ENCODE measurements at regions not wholly inside any gene's neighbourhood (a gene's known extent, or its start where the extent isn't known, plus 50 kb on each side); places are given as distances from the start of the nearest gene placed in this dataset.
"Not testable (repeated sequence)": the region's sequence is repeated elsewhere in the genome, so short reads cannot be mapped to it uniquely, and the experiment has no call there.

DNA sequence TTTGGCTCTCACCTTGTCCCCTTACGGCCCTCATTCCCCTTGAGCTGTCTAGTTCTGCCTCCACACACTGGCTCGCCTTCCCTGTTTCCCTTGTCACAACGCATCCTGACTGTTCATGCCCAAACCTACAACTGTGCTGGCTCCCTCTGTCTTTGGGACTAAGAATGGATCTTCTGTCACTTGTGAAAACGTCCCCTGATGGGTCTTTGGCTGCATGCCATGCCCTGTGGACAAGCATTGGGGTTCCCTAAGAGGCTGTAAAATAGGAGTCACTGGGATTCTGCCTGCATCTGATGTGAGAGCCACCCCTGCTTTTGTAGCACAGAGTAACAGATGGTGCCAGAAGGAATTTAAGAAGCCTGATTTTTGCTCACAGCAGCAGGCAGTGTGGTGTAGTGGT lies 285.3 kb upstream of the CRY1 start:
- peaks cover 0 to 2% (median 0%) of the 10 kb centered on the region in 3 donors for H3K27me3 ChIP-seq (ENCODE audit: control insufficient read depth in 3 of 3, insufficient read depth in 3 of 3, low read length in 2 of 3)
- ATAC-seq (ENCODE audit: insufficient read depth, low FRiP score) (no peak), DNase-seq (no peak)
- no peaks in the 10 kb centered on the region for H3K36me3 ChIP-seq (ENCODE audit: control insufficient read depth in 4 of 4, insufficient read depth in 4 of 4, low read length in 4 of 4)
- H3K27ac ChIP-seq (ENCODE audit: low read depth in 1 of 2, low read length in 1 of 2): no peak overlapping the region
- H3K4me3 ChIP-seq: no peak overlapping the region
- no peaks in the 10 kb centered on the region for H3K9me3 ChIP-seq (ENCODE audit: control insufficient read depth in 4 of 4, insufficient read depth in 3 of 4, low read length in 3 of 4)
- no peak for TF ChIP-seq CTCF (IDR thresholded peaks at IDR 0.05; ENCODE audit: control extremely low read depth, extremely low read depth)
- H3K9ac ChIP-seq (ENCODE audit: insufficient read depth in 1 of 2, low read length in 2 of 2): no peak overlapping the region
- H3K4me1 ChIP-seq (ENCODE audit: control insufficient read depth in 5 of 5, insufficient read depth in 5 of 5, low read length in 5 of 5): no peaks in the 10 kb centered on the region
- 78 to 79% methylated on average over 4 of the region's 4 CpGs for WGBS, 2 donors

- DNase-seq; H3K4me1 ChIP-seq (ENCODE audit: control insufficient read depth in 5 of 5, insufficient read depth in 5 of 5, low read length in 5 of 5); H3K27me3 ChIP-seq (ENCODE audit: control insufficient read depth in 3 of 3, insufficient read depth in 3 of 3, low read length in 2 of 3); ATAC-seq (ENCODE audit: insufficient read depth, low FRiP score); H3K27ac ChIP-seq (ENCODE audit: low read depth in 1 of 2, low read length in 1 of 2); H3K9me3 ChIP-seq (ENCODE audit: control insufficient read depth in 4 of 4, insufficient read depth in 3 of 4, low read length in 3 of 4); H3K36me3 ChIP-seq (ENCODE audit: control insufficient read depth in 4 of 4, insufficient read depth in 4 of 4, low read length in 4 of 4); H3K9ac ChIP-seq (ENCODE audit: insufficient read depth in 1 of 2, low read length in 2 of 2); H3K4me3 ChIP-seq: not testable (repeated sequence)
- WGBS, 2 donors: 84 to 92% methylated on average over 6 of the region's 6 CpGs
These were observed 285.9 kb upstream of the CRY1 start for GRCh38 chr12:107379142-107379851.

- H3K4me1 ChIP-seq (ENCODE audit: control insufficient read depth in 5 of 5, insufficient read depth in 5 of 5, low read length in 5 of 5): no peaks in the 10 kb centered on the region
- peak in 1 of 3 donors; percentile 25 for DNase-seq
- H3K27ac ChIP-seq (ENCODE audit: low read depth in 1 of 2, low read length in 1 of 2): no peak overlapping the region
- no peak for ATAC-seq (ENCODE audit: insufficient read depth, low FRiP score)
- H3K36me3 ChIP-seq (ENCODE audit: control insufficient read depth in 4 of 4, insufficient read depth in 4 of 4, low read length in 4 of 4): no peaks in the 10 kb centered on the region
- peaks cover 0 to 2% (median 0%) of the 10 kb centered on the region in 3 donors for H3K27me3 ChIP-seq (ENCODE audit: control insufficient read depth in 3 of 3, insufficient read depth in 3 of 3, low read length in 2 of 3)
- 55 to 64% methylated on average over 12 to 14 of the region's 15 CpGs for WGBS, 2 donors
- no peak overlapping the region for H3K4me3 ChIP-seq
- TF ChIP-seq CTCF (IDR thresholded peaks at IDR 0.05; ENCODE audit: control extremely low read depth, extremely low read depth): no peak
- H3K9me3 ChIP-seq (ENCODE audit: control insufficient read depth in 4 of 4, insufficient read depth in 3 of 4, low read length in 3 of 4): no peaks in the 10 kb centered on the region
- H3K9ac ChIP-seq (ENCODE audit: insufficient read depth in 1 of 2, low read length in 2 of 2): no peak overlapping the region
These were observed 286.7 kb upstream of the CRY1 start for GRCh38 chr12:107379852-107380567.

DNA sequence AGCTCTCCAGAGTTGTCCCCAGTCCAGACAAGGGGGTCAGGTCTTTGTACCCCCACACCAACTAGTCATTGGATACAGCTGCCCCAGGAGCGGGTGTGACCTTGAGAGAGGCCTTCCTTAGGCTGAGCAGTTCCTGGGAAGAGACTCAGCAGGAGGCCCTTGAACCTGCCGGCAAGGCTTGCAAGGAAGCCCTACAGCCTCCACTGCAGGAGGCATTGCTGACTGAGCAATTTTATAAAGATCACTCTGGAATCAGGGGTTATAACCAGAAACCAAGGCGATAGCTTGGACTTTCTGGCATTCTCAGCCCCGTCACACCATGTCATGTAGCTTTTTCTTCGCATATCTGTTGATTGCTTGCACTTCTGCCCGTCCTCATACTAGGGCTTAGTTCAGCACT lies 291.3 kb upstream of the CRY1 start:
- no peak for DNase-seq
- TF ChIP-seq CTCF (IDR thresholded peaks at IDR 0.05; ENCODE audit: control extremely low read depth, extremely low read depth): no peak
- Histone ChIP-seq H3K9ac (ENCODE audit: insufficient read depth in 1 of 2, low read length in 2 of 2) (no peak overlapping the region), H3K4me1 (ENCODE audit: control insufficient read depth in 5 of 5, insufficient read depth in 5 of 5, low read length in 5 of 5) (no peaks in the 10 kb centered on the region), H3K9me3 (ENCODE audit: control insufficient read depth in 4 of 4, insufficient read depth in 3 of 4, low read length in 3 of 4) (peaks cover 0 to 4% (median 0%) of the 10 kb centered on the region in 4 donors), H3K36me3 (ENCODE audit: control insufficient read depth in 4 of 4, insufficient read depth in 4 of 4, low read length in 4 of 4) (no peaks in the 10 kb centered on the region), H3K4me3 (no peak overlapping the region), H3K27me3 (ENCODE audit: control insufficient read depth in 3 of 3, insufficient read depth in 3 of 3, low read length in 2 of 3) (peaks cover 0 to 2% (median 0%) of the 10 kb centered on the region in 3 donors), H3K27ac (ENCODE audit: low read depth in 1 of 2, low read length in 1 of 2) (no peak overlapping the region)
- no peak for ATAC-seq (ENCODE audit: insufficient read depth, low FRiP score)
- WGBS, 2 donors: 90 to 95% methylated on average over 6 of the region's 6 CpGs

Data from lung (tissue), 11 donors.